GM18907 (cell line): ENCODE measurements at regions not wholly inside any gene's neighbourhood (a gene's known extent, or its start where the extent isn't known, plus 50 kb on each side); places are given as distances from the start of the nearest gene placed in this dataset.

Experiments used
- ATAC-seq: cut with Tn5 transposase; IDR thresholded peaks from one replicate; pipeline ENCODE4 v1.9.1; 2021; ENCODE audit warnings: mild to moderate bottlenecking, moderate library complexity; ENCODE audit not compliant: unreplicated experiment

- no peak for ATAC-seq
Observed at GRCh38 chr7:9796241-9796640, 1177.4 kb upstream of the PHF14 start.

GRCh38 chr7:9822458-9823290 lies 1151.0 kb upstream of the PHF14 start:
- no peak for ATAC-seq

DNA sequence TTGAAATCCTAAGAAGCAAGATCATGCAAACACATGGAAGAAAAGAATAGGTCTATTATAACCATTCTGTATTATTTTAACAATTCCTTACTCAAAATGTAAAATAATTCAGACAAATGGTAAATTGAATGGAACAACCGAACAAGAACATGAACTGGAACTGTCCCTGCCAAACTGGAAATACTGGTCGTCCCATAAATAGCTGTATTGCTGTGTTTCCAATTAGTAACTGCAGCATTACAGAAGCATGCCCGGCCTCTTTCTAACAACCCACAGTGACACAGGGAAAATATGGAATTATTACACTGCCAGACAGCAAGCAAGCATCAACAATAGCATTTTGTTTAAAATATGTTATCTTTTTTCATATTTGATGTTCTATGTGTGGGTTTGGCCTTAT lies 1138.5 kb upstream of the PHF14 start:
- ATAC-seq: no peak

DNA sequence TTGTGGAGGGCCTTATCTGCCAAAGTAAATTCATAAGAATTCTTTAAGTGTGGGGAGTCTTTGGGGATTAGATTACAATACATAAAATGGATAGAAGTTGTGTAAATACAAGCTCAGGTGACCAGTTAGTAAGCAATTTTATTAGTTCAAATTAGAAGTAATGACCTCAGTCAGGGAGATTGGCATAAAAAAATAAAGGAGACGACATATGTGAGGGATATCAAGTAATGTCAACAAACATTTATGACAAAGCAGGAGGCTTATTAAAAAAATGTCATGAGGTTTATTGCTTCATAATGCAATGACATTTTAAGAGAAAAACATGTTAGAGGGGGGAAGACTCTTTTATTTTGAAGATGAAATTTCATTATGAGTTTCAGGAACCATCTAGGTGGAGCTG lies 1137.0 kb upstream of the PHF14 start:
- no peak for ATAC-seq

GRCh38 chr7:9842301-9842700 lies 1131.4 kb upstream of the PHF14 start:
- no peak for ATAC-seq

GRCh38 chr7:9846902-9847301 lies 1126.8 kb upstream of the PHF14 start:
- ATAC-seq: no peak

GRCh38 chr7:9854605-9855004 lies 1119.1 kb upstream of the PHF14 start:
- ATAC-seq: no peak

DNA sequence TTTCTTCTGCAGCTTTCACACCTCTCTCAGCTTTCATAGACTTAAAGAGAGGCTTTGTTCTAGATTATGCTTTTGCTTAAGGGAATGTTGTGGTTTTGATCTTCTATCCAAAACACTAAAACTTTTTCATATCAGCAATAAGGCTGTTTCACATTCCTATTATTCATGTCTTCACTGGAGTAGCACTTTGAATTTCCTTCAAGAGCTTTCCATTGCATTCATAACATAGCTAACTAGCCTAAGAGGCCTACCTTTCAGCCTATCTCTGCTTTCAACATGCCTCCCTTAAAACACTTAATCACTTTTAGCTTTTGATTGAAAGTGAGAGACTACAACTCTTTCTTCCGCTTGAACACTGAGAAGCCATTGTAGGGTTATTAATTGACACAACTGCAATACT lies 1117.0 kb upstream of the PHF14 start:
- no peak for ATAC-seq

DNA sequence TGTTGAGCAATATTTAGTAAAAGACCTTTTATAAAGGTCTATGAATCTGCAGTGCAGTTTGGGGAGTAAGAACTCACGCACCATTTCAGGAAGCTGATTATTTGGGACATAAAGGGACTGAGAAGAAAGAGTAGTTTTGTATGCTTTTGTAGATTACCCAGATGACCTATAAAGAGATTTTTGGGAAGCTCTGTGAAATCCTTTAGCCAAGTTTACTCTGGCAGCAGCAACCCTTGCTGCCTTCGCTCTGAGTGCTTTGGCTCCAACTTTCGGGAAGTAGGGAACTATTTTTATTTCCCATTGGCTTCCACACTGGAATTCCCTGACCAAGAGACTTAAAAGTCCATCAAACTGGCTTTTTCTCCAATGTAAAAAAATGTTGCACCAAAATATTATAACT lies 1110.1 kb upstream of the PHF14 start:
- no peak for ATAC-seq

- ATAC-seq: no peak
Observed at GRCh38 chr7:9869151-9869550, 1104.5 kb upstream of the PHF14 start.

GRCh38 chr7:9869566-9869965 lies 1104.1 kb upstream of the PHF14 start:
- ATAC-seq: no peak

- ATAC-seq: no peak
Observed at GRCh38 chr7:9870674-9871073, 1103.0 kb upstream of the PHF14 start.

GRCh38 chr7:9874182-9874581 lies 1099.5 kb upstream of the PHF14 start:
- no peak for ATAC-seq

DNA sequence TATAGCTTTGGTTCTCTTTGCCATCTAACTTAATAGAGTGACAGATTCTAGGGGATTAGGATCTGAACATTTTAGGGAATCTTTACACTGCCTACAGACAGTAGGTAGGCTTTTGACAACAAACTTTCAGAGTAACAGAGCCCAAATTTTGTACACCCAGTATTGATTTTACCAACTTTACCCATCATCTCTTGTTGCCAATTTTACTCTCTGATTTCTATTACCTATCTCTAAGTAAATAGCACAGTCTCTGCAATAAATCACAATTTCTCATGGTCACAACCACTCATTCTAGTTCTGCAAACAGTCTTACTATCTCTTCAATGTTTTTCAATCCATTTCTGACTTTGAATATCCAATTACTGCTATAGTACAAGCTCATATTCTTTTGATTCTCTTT lies 1097.6 kb upstream of the PHF14 start:
- no peak for ATAC-seq

DNA sequence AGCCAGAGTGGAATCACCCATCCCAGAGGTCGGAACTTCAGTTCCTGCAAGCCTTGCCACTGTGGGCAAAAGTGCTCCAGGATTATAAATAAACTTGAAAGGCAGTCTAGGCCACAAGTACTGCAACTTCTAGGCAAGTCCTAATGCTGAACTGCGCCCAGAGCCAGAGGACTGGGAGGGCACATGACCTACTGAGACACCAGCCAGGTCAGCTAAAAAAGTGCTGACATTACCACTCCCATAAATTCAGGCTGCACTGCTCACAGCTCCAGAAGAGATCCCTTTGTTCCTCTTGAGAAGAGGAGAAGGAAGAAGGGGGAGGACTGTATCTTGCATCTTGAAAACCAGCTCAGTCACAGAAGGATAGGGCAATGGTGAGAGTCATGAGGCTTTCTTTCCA lies 1084.1 kb upstream of the PHF14 start:
- no peak for ATAC-seq

DNA sequence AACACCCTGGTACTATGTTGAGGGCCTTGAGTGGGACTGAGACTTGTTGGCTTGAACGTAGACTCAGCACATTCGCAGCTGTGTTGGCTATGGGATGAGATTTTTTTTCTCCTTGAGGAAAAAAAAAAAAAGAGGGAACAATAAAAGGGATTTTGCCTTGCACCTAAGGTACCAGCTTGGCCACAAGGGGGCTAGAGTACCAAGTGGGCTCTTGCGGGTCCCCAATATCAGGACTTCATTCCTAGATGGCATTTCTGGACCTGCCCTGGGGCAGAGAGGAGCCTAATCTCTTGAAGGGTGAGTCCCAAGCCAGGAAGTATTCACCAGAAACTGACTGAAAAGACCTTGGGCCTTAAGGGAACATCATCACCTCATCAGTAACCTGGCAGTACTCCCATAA lies 1083.6 kb upstream of the PHF14 start:
- no peak for ATAC-seq

DNA sequence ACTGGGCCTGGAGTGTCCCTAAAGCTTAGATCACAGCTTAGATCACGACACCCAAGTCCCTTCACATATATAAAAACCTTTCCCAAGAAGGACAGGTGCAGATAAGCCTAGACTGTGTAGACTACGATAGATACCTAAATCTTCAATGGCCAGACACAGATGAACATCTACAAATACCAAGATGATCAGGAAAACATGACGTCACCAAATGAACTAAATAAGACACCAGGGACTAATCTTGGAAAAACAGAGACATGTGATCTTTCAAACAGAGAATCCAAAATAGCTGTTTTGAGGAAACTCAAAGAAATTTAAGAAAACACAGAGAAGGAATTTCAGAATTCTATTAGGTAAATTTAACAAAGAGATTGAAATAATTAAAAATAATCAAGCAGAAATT lies 1082.6 kb upstream of the PHF14 start:
- no peak for ATAC-seq

DNA sequence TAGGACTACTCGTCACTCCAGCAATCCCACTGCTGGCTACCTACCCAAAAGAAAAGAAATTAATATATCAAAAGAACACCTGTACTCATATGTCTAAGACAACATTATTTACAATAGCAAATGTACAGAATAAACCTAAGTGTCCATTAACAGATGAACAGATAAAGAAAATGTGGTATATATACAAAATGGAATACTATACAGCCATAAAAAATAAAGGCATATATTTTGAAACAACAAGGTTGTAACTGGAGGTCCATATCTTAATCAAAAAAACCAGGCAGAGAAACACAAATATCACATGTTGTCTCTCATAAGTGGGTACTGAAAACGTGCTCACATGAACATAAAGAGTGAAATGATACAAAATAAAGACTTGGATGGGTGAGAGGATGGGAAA lies 1073.3 kb upstream of the PHF14 start:
- ATAC-seq: no peak

DNA sequence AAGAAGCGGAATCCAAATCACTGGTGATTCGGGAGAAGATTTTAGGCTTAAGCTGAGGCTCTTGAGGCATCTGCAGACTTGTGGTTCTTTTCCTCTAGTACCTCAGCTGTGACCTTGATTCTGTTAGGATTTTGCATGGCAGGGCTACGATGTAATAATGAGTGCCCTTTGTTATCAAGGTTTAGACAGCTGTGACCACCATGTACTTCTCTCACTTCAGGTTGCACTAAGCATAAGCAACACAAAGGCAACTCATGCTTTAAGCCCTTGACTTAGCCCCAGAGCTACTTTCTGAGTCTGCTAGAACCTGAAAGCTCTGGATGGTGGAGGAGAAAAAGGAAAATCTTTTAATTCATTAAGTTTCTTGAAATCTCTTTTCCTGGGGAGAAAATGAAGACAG lies 1052.3 kb upstream of the PHF14 start:
- ATAC-seq: no peak

DNA sequence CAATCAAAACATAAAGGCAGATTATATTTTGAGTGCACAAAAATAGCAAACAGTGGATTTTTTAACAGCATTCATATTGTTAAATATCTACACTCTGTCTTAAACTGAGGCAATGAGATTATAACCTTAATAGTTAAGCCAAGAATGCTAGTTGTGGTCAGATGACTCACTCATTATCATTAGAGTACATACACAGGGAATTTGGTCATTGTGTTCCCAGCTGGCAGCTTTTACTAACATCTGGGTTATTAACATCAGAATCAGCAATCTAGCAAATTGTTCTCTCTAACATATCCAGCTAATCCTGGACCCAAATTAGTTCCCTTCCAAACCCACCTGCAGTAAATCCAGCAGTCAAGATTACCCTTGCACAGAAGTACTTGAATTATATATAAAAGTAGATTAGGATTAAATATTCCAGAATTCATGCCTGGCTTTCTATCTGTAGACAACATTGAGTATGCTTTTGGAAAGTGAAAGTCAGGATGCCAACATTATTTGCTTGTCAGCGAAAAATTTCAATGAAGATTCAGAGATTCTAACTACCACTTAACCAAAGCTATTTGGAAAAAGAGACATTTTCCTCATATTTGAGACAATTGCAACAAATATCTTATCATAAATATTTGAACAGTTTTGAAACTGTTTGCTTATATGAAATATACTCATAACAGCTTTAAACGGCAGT lies 1035.6 kb upstream of the PHF14 start:
- no peak for ATAC-seq

- no peak for ATAC-seq
Observed at GRCh38 chr7:9939176-9939575, 1034.5 kb upstream of the PHF14 start.

DNA sequence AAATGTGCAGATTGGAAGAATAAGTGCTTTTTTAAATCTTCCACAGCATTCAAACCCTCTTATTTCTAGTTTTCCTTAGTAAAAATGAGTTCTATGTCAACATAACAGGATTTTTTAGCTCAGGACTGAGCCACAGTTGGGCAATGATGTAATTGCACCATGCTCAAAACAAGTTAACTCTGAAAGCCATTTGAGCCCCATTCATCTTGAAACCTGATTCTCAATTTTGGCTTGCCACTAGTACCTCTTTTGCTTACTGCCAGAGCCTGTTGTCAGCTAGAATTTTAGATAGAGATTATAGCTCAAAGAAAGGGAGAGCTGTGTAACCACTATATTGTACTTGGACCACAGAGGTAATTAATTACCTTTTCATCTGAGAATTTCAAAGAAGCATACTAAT lies 1028.5 kb upstream of the PHF14 start:
- no peak for ATAC-seq

DNA sequence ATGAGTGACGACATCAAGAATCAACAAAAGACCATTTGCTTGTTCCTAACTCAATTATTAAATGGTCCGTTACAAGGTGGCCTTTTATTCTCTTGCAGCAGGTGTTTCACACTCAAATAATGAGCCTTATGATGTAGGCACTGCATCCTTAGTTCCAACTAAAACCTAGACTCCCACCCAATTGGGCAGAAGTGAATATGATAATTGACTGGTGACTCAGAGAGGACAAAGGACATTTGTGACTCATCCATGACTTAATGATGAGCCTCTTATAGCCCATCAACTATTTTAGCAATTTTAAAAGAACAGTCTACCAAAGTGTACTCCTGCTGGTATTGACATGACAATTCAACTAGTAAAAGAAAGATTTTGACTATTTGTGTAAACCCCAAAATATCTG lies 1027.8 kb upstream of the PHF14 start:
- no peak for ATAC-seq
